Kidney glomerular epithelial cell (primary cell): ENCODE measurements at regions not wholly inside any gene's neighbourhood (a gene's known extent, or its start where the extent isn't known, plus 50 kb on each side); places are given as distances from the start of the nearest gene placed in this dataset.

Experiments used
- DNase-seq: peaks from one replicate; lab custom pipeline; 2025; lab: John Stamatoyannopoulos, UW

DNA sequence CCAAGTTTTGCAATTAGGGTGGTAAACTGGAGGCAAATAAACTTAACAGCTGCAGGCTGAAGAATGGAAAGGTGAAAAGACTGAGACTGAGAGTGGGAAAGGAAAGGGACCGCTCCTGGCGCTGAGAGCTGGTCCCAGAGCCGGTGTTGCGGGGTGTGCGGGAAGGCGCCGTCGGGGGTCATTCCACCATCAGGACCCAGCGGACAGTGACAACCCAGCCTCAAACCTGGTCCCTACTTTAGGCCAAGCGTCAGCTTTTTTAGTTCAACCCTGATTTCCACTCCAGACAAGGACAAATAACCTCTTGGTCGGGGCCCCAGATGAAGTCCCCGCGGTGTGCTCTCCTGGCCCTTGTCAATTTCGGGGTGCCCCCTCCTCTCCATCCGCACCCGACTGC lies 145.8 kb upstream of the ETS2 start:
- DNase-seq, result no peak

DNA sequence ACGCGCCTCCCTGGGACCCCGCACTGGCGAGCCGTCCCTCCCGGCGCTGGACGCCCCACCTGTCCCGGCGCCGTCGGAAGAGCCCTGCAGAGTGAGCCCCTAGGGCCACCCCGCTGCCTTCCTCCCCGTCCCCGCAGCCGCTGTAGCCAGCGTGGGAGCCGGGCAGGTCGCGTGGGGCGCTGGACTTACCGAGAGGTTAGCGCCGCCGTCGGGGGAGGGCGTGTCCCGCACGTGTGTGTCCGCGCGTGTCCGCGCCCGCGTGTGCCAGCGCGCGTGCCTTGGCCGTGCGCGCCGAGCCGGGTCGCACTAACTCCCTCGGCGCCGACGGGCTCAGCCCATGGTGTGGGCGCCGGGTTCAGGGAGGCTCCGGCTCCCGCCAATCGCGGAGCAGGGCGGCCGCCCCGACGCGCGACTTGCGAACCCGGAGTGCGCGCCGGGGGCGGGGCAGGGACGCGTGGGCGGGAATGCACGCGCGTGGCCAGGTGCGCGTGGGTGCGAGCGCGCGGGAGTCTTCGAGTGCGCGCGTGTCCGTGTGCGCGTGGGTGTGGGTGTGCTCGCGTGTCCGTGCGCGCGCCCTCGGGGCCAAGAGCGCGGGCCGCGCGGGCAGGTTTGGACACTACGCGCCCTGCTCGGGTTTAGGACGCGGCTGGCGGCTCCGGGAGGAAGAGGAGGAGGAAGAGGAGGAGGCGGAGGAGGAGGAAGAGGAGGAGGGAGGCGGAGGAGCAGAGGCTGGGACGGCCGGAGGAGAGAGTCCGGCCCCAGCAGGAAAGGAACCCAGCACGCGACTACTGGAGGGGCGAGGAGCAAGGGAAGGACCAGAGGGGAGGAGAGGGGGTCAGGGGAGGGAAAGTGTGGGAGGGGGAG lies 145.2 kb upstream of the ETS2 start:
- DNase-seq, result no peak

DNA sequence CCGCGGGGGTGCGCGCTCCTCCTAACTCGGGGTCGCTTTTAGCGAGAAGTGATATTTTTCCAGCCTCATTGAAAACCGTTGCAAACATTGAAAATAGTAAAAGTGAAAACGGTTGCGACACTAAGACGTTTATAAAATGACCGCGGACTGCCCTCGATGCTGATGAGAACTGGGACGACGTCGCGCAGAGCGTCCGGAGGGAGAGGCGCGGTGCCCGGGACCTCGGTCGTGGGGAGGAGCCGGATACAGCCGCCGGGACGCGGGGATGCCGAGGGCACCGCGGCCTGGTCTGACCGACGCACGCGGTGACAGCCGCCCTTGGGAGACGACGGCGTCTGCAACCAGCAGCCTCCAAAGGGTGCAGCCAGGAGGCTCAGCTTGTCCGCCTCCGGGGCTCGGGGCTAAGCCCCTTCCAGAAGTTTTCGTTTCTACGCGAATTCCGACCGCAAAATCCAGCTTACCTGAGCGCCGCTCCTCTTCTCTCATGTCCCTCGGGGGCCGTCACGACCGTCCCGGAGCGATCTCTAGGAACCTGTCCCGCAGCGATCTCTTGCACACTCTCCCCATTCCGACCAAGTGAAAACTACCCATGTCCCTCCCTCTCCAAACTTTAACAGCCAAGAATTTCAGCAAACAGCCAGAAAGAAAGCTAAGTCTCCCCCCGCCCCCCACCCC lies 144.4 kb upstream of the ETS2 start:
- DNase-seq, result no peak

DNA sequence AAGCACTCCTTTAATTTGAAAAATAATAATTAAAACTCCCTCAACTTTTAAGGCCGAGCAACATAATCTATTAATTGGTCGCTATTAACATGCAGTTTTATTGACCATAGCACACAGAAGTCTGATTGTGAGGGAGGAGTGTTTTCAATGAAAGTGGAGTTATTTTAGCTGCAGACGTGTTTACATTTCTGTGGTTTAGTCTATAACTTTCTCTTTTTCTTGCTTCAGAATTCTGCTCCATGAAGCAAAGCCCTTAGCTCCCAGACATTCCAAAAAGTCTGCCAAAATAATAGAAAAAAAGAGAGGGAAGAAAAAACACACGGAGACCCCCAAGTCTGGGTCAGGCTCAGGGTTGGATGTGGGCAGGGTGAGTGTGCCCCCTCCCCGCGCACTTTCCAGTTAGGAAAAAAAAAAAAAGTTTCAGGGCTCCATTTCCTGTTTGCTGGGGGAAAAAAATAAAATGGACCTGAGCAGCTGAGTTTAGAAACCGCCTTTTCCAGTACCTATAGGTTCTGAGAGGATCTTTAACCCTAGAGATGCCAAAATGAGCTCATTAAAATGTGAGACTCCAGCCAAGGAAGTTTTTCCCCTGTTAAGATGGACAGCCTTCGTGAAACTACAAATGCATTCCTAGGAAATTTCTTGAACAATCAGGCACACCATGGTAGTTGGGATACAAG lies 143.7 kb upstream of the ETS2 start:
- peak; percentile 33 for DNase-seq

DNA sequence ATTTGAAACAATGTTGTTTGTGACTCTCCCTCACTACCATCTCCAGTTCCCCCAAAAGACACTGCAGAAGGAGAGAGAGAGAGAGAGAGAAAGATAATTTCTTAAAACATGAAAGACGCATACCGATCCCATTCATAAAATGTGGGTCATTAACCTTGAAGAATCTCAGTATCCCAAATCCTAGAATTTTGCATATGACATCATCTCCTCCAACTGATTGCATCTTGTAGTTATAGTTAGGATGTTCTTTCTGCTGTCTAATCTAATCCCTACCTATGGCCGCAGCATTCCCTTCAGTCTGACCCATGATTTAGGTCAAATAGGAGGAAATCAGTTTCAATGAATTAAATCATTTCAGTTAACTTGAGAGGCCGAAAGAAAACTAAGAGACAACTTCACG lies 142.4 kb upstream of the ETS2 start:
- DNase-seq, result no peak

DNA sequence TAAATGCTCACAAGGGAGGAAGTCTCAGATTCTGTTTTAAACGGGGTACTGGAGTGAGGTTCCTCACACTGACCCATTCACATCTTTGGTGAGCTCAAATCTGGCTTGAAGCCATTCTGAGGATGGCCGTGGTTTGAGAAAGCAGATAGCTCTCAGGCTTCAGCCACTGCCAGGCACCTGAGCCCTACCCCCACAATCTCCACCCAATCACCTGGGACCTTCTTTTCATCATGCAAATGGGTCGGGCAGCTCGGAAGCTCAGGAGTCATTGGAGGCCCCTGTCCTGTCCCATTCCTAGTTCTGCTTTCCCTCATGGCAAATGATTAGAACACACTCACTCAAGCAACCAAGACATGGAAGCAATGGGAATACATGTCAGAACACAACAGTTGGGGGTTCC lies 141.4 kb upstream of the ETS2 start:
- no peak for DNase-seq

DNA sequence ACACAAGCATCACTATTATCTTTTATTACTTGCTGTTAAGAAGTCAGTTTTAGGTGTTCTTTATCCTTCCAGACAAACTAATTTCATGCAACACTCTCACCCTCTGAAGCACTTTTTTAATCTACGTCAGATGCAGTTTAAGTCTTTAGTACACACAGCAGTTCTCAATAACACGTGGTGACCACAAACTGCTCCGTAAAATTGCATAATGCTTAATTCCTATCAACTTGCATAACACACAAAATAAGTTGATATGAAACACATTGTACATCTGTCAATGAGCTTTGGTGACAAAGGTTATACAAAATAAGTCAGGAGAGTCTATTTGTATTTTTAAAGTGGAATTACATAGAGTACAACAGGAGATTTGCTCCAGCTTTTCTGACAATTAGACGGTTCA lies 140.9 kb upstream of the ETS2 start:
- DNase-seq, result no peak

DNA sequence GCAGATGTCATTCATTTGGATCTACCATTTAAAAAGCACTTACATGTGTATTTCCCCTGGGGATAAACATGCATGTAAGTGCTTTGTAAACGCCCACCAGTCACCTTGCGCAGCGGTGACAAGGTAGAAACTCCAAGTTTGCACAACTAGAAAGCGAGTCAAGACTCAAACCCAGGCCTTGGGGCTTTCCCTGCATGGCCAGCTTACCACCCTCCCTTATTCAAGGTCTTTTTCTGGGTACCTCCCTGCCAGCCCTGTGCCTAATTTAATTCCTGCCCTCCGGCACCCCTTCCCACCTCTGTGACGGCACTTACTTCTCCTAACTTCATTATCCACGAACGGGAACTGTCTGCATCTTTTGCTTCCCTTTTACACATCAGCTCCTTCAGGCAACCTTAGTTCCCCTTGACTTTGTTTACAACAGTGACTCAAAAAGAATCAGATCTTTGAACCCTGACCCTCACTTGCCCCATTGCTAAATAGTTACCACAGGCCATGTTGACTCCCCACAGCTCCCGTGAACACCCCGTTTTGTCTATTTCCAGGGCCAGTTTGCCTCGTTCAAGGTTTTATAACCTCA lies 138.3 kb upstream of the ETS2 start:
- no peak for DNase-seq

DNA sequence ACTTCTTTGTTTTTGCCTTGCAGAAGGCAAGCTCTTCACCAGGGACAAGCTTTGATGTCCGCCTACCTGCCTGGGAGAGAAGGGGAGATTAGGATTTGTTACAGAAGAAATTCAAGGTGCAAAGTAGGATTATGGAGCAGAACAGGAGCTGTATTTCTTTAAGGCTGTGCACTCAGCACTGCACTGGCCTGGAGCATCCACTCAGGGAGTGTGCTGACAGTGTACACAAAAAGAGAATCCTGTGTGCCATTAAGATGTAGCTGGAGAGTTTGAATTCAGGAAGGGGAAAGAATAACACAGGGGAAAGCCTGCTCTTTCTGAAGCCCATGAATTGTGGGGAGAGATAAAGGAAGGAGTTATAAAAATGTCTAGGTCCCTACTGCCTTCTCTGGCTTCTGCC lies 137.7 kb upstream of the ETS2 start:
- DNase-seq, result no peak

DNA sequence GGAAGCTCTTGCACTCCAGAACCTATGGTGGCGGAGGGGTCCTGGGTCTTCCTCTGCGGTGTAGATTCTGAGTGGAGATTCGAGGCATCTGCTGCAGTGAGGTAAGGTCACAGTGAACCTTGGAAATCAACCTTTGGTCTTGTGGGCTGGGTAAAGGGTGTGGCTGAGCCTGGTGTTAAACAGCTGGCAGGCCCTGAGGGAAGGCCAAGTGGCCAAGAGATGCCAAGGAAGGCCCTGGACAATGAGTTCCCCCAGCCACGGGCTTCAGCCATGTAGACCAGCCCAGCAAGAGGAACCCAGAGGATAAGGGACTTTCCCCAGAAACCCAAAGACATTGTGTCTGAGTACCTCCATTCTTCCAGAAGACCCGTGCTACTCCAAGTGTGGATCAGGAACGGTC lies 137.2 kb upstream of the ETS2 start:
- DNase-seq, result no peak

DNA sequence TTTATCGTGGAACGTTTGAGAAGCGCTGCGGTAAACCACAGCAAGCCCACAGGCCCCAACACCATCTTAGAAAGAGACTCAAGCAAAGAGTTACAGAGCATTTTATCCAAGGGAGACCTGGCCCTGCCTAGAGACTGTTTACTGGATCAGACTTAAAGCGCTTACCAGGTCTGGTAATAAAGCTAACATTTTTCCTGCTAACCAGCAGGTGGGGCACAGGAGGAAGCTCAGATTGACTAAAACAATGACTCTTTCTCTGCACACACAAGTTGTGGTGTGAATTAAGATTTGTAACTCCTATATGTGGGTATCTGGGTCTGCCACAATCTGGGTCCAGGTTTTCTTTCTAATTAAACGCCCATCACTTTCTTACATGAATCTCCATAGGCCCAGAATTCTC lies 136.5 kb upstream of the ETS2 start:
- peak; percentile 25 for DNase-seq

DNA sequence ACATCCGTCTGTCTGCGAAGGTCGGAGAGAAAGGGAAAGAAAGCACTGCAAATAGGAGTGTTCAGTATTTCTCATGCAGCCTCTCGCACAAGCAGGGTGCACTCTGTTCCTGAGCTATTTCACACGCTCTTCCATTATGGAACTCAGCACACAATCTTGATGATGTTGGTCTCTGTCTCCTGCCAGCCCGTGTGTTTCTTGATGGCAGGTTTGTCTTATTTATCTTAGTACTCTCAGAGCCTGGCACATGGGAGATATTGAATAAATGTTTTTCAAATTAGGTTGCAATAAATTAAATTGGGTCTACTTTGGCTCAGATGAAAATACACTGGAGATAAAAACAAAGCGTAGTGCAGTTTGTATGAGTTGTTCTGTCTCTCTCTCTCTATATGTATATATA lies 134.9 kb upstream of the ETS2 start:
- DNase-seq, result no peak

DNA sequence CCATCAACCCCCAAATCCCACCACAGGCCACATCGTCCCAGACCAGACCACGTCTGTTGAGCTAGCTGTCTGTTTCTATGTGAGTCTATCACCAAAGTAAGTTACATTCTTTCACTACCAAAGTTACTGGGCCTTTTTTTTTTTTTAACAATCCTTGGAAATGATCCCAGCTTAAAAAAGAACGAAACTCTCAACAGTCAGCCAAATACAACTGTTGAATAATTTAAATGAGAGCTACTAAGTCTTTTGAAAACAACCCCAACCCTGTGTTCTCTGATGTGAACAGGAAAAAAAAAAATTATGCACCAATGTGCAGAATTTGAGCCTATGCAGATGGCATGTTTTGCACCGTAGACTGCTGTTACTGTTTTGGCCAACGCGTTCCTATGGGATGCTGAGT lies 134.0 kb upstream of the ETS2 start:
- DNase-seq, result no peak

DNA sequence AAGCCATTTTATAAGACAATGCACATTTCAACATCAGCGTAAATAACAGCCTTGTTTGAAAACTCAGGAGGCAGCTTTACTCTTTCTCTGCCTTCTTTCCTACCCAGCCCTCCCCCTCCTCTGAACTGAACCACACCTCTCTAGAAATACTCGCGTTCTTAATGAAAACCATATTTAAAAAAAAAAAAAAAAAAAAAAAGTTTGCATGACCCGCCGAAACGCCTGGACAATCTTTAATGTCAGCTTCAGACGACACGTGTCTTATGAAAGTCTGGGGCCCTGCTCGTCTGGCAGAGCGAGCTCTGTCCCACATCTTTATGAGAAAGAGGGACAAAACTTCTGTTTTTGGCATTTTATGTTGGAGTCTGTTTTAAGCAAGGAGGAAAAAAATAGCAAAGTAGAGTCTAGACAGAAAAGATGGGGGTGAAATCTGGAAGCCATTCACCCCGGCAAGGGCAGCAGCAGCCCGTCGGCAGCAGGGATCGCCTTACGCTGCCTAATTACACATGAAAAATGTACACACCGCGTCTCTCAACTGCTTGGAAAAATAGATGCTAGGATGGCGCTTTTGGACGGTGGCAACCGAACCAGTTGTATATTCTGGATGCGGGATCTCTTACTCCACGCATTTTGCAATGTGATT lies 130.4 kb upstream of the ETS2 start:
- DNase-seq, result no peak

DNA sequence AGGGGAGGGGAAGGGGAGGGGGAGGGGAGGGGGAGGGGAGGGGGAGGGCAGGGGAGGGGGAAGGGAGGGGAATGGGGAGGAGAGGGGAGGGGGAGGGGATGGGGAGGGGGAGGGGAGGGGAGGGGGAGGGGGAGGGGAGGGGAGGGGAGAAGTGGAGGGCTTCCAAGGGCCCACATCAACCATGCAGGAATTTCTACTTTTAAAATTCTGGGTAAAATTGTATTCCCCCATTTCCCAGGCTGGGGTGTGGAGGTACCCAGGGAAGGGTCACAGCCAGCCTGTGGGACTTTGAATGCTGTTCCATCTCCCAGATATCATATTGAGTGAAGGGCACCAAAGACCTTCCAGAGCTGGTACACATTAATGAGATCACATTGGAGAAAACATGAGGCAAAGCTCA lies 126.9 kb upstream of the ETS2 start:
- no peak for DNase-seq

DNA sequence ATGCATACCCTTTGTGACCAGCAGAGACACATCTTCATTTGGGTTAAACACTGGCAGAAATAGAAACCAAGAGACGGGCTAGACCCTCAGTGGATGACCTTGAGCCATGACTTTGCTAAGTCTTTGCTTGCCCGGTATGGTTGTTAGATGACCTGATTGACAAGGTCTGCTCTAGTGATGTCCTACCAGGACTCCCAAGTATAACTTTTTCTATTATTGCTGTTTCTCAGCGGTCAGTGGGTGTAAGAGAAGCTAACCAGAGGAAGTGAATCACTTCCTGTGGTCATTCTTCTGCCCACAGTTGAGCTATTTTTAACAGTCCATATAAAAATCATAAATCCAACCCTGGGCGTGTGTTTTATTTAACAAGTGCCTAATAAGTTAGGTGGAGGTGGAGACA lies 126.2 kb upstream of the ETS2 start:
- DNase-seq, result peak; percentile 50

DNA sequence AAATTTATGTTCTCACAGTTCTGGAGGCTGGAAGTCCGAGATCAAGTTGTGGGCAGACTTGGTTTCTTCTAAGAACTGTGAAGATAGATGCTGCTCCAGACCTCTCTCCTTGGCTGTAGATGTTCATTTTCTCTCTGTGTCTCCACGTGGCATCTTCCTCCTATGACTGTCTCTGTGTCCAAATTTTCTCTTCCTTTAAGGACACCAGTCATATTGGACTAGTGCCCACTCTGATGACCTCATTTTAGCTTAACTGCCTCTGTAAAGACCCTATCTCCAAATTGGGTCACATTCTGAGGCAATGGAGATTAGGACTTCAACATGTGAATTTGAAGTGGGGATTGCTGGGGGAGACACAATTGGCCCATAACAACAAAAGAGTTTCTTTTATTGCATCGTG lies 125.3 kb upstream of the ETS2 start:
- no peak for DNase-seq

DNA sequence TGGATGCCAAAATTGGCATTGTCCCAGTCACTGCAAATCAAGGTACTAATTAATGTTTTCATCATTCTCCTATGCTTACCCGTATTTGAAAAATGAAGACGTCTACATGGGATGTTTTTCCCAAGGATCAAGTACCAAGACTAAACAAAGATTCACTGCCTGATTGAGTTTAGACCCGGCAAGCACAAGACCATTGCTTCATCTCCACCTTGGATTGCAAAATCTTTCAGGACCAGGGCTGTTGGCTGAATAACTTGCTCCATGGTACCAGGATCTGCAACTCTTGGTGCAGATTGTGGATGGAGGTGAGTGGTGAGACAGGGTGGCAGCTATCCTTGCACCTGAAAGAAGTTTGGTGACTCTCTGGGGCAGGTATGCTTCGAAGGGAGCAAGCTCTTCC lies 122.5 kb upstream of the ETS2 start:
- DNase-seq, result no peak

DNA sequence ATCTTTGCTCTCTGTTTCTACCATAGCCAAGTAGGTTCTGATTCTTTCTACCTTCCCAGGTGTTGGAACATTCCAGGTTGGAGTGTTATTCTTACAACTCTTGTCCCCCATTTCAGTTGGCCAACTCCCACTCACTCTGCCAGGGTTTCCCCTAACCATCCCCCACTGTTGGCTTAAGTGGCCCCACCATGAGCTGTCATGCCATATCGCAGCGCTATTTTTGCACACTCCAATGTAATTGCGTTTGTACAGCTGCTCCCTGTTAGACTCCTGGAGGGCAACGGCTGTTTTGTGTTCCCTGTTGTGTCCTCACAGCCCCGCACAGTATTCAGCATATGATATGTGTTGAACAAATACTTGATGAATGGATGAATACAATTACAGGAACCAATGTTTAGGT lies 117.7 kb upstream of the ETS2 start:
- DNase-seq, result no peak

DNA sequence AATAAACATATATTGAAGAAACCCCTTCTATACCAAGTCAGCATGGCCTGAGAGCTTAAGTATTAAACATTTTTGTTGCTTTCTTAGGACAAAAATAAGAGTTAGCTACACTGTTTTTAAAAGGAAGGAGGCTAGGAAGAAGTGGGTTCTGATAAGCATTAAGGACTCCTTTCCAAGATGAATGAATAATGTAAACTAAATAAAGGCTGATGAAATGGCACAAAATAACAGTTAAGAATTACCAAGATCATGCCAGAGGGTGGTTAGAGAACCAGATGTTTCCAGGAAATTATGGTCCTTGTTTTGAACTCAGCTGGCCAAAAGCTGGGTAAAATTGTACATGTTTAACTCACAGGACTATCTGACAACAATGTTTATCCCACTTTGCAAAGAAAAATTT lies 114.1 kb upstream of the ETS2 start:
- no peak for DNase-seq

DNA sequence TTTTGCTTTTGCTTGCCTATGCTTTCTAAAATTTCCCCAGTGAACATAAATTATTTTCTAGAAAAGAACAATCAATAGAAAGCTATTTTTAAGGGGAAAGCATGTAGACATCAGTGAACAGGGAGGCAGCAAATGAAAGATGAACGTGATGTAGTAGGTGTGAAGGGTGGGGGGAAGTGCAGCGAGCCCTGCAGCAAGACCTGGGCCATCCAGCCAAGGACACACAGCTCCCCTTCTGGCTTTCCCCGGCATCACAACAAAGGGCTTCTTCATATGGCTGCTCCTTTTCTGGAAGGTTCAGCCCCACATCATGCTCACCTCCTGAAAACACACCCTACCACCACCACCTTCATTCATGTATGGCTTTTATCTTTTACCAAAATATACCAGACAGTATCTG lies 109.2 kb upstream of the ETS2 start:
- DNase-seq, result no peak

DNA sequence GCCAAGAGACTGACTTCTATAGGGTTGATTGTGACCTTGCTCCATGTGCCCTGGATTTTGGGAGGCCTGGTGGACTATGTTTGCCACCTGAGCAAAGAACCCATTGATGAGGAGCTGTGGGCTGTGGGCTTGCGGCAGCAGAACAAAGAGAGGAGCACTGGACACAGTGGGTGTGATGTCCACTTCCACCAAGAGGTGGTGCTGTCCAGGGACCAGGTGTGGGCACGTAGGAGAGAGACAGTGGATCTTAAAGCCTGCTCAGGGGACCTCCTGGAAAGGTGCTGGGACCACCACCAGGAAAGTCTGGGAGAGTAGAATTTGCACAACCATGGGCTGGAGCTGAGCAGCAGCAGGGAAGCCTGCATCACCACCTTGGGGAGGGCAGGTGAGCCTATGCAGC lies 106.7 kb upstream of the ETS2 start:
- DNase-seq, result no peak
